ENCODE measurements at regions not wholly inside any gene's neighbourhood (a gene's known extent, or its start where the extent isn't known, plus 50 kb on each side); places are given as distances from the start of the nearest gene placed in this dataset.
A peak's percentile ranks its signal among the peaks of the same experiment; 100 is the strongest.
"Not testable (repeated sequence)": the region's sequence is repeated elsewhere in the genome, so short reads cannot be mapped to it uniquely, and the experiment has no call there.

DNA sequence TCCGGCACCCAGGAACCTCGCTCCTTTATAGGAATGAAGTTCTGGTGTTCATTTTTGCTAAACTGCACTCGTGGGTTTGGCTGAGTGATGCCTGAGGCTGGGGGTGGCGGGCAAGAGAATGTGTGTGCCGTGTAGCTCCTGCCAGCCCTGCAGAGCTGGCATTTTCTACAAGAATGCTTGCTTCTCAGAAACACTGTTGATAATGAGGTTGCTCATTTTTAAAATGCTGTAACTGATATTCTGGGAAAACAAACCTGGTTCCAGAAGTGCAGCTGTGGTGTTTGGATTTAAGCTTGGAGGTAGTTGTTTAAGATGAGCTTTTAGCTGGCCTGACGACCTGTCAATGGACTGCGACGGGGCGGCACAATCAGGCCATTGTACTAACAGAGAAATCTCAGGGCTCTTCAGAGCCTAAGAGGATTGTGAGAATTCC lies 511.9 kb upstream of the TNP1 start:
- peak; percentile 11 for DNase-seq (ENCODE audit: low spot score)

DNA sequence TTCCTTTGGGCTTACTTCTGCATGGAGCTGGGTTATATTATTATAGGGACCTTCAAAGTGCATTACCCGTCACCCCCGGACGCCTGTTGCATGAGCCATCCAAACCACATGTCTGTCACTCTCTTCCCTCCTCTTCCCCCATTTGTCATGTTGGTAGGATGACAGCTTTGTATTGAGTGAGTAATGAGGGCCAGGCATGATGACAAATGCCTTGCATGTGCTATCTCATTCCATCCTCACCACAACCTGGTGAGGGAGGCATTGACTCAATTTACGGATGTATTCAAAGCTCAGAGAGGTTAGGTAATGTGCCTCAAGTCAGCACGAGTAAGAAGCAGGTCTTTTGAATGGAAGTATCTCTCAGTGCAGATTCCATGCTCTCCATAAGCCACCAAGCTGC lies 510.5 kb upstream of the TNP1 start:
- peak; percentile 28 for DNase-seq (ENCODE audit: low spot score)

DNA sequence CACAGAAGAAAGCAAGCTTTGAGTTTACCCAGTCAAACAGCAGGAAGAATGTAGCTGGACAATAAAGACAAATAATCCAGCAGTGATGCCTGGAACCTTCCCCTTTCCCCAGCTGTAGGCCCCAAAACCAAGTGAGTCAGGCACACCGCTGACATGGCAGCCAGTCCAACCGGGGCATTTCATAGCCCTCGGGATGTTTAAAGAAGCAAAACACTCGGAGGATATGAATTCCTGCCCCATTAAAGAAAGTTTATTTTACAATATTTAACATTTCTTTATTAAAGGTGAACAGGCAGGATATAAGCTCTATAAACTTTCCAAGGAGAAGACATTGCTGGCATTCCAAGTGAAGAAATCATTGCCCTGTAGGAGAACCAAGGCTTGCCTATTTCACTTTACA lies 507.6 kb upstream of the TNP1 start:
- DNase-seq (ENCODE audit: low spot score): no peak

DNA sequence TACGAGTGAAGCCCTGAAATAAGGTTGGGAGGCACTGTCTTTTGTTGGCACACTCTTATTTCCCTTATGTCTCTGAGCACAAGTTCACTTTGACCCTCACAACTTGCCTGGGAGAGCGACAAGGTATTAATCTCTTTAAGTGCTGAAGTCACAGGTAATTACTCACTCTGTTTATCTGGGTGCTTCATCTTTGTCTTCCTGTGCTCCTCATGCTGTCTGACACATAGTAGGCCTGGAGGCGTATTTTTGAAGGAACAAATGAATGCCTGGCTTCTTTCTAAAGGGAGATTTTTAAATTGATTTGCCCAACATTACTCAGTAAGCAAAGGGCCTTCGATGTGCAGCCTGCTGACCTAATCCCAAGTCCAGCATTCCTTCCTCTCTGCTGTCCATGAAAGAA lies 507.1 kb upstream of the TNP1 start:
- no peak for DNase-seq (ENCODE audit: low spot score)

DNA sequence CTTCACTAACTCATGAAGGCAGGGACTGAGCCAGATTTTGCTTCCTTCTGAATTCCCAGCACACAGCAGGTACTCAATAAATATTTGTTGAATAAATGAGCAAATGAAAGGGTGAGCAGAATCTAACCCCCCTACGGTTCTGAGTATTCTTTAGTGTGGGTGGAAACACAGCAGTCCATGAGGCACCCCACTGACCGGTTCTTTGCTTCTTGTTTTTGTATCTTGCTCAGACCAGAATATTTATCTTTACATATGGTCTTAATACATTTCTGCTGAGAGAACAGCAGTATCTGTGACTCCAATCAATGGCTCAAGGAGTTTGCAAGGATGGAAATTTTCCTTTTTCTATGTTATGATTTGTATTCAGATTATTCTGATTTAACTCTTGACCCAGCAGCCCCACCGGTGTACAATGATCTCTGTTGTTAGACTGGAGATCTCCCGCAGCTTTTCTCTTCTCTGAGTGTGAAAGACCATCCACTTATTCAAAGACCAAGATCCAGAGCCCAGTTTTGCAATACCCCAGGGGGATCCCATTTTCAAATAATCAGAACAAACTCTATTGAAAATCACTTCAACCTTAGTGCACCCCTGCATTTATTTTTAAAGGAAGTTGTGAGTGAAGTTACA lies 506.5 kb upstream of the TNP1 start:
- no peak for DNase-seq (ENCODE audit: low spot score)

DNA sequence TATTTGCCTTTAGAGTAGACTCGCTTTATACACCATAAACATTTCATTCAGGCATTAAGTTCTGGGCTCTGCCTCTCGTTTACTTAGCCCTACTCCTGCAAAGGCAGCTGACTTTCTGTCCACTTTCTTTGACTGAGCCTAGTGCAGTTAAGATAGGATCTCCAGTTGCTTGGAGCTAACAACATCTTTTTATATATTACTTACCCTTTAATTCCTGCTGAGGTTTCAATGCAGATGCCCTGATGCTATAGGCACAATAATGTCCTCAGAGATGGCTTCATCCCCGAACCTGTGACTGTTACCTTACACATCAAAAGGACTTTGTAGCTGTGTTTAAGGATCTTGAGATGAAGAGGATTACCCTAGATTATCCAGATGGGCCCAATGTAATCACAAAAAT lies 505.8 kb upstream of the TNP1 start:
- DNase-seq (ENCODE audit: low spot score): no peak

DNA sequence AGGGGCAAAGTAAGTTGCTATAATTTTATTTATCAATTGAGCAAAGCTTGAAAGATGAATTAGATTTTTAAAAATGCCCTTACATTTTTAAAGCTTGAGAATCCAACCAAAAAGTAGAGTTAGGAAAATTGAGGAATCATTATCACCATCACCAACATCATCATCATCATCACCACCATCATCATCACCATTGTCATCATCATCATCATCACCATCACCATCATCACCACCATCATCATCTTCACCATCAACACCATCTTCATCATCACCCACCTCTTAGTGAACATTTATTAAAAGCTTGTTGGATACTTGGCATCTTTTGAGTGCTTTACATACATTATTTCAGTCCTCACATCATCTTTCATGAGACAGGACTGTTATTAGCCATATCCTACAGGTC lies 504.4 kb upstream of the TNP1 start:
- DNase-seq (ENCODE audit: low spot score): no peak

DNA sequence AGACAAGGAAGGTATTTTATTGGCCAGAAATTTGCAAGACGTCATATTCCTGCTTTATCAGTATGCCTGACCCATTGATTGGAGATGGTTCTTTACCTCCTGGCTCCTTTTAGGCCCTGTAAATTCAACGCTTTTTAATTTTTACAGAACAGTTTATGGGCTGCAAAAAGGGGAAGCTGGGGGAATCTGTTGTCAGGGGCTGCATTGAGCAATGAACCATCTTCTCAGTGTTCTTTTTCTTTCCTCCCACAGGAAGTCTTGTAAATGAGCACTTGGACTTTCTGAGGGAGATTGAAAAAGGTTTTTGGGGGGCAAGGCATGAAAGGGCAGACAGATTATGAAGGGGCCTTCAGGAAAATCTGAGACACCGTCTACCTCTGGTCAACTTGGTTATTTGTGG lies 503.6 kb upstream of the TNP1 start:
- no peak for DNase-seq (ENCODE audit: low spot score)

DNA sequence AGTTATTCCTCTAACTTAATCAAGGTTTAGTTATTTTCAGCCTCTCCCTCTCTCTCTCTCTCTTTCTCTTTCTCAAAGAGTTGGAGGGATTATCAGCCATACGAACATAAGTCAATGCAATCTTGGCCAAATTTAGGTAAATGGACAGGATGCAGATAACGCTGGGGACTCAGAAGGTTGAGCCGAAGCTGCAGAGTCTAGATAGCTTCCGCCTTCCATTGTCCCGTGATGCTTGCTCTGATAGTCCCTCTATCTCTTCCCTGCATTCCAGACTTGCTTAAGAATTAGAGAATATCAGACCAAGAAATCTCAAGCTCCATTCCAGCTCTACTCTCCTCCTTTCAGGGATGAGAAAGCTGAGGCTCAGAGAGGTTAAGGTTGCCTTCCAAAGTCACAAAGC lies 502.8 kb upstream of the TNP1 start:
- DNase-seq (ENCODE audit: low spot score): no peak

DNA sequence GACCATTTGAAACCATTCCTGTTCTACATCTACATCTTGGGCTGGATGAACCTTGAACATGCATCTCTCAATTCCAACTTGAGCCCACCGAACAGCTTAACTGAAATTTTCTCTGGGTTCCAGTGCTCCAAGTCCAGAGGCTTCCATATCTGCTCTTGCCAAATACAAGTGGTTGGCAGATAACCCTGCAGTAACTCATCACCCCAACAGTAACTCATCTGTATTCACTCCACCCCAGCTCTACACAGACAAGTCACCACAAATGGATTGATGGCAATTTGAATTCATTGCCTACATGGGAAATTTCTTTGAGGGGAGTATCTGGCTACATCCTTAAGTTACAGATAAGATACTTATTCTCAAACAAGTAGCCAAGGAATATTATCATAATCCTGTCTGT lies 502.4 kb upstream of the TNP1 start:
- no peak for DNase-seq (ENCODE audit: low spot score)

DNA sequence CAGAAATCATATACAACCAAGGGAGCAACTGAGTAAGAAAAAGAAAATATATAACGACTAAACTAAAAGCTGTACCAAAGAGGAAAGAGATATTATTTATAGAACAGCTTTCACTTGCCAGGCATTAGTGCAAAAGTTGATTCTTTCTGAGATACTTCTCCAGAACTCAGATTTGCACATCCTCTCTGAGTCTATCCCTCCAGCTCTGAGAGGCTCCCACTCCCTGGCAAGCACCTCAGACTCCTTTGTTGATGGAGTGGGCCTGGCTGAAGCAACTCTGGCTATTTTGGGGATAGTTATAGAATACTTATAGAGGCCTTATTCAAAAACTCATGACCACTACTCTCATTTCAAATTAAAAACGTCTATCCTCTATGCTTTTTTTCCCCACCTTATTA lies 501.6 kb upstream of the TNP1 start:
- peak; percentile 22 for DNase-seq (ENCODE audit: low spot score)

DNA sequence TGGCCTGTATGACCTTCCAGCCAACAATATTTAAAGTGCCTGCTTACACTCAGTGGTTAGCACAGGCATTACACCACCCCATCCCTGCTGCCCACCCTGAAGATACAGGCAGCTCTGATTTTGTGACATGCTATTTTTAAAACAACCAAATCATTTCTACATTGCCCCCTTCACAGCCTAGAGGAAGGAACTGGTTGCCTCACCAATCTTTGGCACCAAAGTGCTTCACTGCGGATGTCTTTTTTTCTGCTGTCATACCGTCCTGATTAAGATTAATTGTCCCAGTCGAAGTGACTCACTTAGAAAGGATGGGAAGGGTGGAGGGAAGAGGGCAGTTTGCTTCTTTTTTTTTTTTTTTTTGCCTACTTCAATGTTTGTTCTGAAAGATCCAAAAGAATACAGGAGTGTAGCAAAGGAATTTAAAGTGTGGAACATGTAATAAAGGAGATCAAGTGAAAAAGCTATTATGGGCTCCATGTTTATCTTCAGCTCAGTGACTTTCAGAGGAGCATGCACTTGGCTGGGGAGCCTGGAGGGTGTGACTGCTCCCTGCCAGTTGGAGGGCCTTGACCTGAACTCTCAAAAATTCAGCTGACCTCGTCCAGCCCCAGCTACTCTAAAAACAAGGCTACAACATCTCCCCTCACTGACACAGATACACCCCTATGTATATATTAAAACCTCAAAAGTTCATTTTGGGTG lies 501.1 kb upstream of the TNP1 start:
- peak; percentile 88 for DNase-seq (ENCODE audit: low spot score)

DNA sequence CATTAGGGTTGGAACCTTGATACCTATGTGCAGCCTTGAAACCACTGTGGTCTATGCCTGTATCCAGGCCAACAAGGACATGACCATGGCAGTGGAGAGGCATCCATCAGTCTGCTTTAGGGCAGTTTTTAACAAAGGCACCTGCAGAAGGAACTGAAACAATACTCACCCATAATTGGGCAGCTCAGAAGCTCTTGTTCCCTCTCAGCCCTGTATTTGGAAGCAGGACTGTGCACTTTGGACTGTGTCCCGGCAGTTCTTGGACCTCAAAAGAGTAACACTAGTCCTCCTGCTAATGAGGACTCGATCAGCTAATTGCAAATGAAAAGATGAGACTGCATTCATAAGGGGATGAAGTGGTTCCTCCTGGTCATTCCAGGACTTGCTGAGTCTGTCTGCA lies 500.2 kb upstream of the TNP1 start:
- no peak for DNase-seq (ENCODE audit: low spot score)

DNA sequence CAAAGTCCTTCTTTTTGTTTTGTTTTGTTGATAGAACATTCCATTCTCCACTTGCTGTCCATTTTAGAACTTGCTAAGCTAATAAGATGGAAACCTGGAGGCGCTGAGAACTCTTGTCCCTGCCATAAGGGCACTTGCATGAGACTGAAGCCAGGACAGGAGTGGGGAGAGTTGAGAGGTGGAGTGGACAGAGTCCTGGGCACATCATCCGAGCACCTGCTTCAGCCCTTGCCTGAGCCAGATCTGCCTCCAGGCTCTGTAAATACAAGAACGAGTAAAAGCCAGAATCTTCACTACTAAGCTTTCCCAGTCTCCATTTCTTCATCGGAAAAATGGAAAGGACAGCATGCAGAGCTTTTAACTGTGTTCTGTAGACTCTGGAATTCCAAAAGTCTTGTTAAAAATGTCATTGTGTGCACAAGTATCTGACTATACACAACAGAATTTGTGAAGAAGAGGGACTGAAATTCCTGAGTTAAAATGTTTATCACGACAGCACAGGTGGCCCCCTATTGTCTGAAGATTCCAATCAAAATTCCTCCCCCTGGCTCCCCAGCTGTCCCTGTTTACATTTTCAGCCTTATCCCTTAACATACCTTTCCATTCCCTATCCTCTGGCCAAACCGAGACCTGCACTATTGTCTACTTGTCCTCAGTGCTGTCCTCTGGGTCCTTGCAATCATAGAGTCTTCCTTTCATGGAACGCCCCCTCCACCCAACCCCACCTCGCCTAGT lies 498.2 kb upstream of the TNP1 start:
- DNase-seq (ENCODE audit: low spot score): no peak

DNA sequence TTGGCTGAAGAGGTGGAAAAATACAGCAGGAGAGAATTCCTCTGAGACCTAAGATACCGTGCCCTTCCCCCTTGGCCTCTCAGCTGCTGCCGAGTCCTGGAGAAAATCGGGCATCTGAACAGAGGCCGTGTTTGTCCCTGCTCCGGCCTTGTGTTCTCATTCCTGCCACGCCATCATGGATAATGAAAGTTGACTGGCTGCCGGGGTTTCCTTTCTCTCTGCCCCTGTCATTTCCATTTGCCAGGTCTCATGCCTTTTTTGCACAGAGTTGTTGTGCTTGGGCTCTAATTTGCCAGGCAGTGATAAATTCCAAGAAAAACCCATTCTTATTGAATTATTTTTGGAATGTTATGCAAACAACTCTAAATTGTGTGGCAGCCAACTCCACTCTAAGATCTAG lies 496.9 kb upstream of the TNP1 start:
- peak; percentile 51 for DNase-seq (ENCODE audit: low spot score)

DNA sequence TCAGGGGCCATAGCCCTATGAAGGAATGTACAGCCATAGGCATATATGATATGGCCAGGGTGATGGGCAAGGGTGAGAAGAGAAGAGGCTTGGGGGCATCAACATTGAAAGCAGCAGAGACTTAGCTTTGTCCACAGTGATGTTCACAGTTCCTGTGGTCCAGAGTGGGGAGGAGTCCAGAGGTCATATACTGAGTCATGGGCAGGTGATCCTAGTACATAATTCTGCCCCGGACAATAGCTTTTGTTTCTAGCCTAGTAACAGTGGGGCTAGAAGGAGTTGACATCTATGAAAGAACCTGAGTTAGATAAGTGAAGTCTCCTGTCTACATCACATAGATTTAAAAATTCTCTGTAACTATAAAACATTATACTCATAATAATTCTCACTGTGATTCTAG lies 496.3 kb upstream of the TNP1 start:
- no peak for DNase-seq (ENCODE audit: low spot score)

DNA sequence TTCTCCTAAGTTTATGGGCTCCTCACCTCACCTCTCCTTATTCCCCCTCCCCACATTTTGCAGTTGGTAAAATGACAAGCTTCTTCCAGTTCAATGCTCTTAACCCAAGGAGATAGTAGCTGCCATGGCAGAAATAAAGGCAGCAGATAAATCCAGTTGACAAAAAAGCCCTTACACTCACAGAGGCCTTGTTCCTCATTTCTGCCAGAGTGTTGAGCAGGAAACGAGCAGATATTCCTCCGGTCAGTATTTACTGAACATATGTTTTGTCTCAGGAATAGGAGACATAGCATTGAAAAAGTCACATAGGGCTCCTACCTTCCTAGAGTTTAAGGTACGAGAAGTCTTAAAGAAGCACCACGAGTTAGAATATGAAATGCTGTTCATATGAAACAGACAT lies 493.7 kb upstream of the TNP1 start:
- DNase-seq (ENCODE audit: low spot score): no peak

DNA sequence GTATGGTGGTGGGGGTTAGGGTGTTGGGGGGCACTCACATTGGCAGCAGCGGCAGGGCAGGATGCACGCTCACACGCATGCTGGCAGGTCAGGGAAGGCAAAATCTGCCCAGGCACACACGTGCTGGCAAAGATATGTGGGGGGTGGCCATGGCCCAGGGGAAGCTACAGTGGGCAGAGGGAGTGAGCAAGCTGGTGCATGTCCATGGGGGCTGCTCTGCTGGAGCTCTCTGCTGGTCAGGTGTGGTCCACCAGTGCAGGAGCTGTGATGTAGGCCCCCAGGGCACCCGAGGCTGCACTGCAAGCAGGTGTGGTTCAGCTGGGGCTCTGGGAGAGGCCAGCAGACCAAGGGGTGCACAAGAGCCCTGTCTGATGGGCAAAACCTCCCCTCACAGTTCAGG lies 491.5 kb upstream of the TNP1 start:
- no peak for DNase-seq (ENCODE audit: low spot score)

DNA sequence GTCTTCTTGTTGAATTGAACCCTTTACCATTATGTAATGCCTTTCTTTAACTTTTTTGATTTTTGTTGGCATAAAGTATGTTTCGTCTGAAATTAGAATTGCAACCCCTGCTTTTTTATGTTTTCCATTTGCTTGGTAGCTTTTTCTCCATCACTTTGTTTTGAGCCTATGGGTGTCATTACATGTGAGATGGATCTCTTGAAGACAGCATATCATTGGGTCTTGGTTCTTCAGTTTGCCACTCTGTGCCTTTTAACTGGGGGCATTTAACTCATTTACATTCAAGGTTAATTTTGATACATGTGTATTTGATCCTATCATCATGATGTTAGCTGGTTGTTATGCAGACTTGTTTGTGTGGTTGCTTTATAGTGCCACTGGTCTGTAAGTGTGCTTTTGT lies 489.4 kb upstream of the TNP1 start:
- no peak for DNase-seq (ENCODE audit: low spot score)

DNA sequence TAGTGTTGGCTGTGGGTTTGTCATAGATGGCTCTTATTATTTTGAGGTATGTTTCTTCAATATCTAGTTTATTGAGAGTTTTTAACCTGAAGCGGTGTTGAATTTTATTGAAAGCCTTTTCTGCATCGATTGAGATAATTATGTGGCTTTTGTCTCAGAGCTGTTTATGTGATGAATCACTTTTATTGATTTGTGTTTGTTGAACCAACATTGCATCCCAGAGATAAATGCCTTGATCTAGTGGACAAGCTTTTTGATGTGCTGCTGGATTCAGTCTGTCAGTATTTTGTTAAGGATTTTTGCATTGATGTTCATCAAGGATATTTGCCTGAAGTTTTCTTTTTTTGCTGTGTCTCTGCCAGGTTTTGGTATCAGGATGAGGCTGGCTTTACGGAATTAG lies 487.8 kb upstream of the TNP1 start:
- DNase-seq (ENCODE audit: low spot score): not testable (repeated sequence)

DNA sequence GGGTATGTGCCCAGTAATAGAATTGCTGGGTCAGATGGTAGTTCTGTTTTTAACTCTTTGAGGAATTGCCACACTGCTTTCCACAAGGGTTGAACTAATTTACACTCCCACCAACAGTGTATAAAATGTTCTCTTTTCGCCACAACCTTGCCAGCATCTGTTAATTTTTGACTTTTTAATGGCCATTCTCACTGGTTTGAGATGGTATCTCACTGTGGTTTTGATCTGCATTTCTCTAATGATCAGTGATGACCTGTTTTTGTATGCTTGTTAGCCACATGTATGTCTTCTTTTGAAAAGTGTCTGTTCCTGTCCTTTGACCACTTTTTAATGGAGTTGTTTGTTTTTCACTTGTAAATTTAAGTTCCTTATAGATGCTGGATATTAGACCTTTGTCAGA lies 486.2 kb upstream of the TNP1 start:
- not testable (repeated sequence) for DNase-seq (ENCODE audit: low spot score)

DNA sequence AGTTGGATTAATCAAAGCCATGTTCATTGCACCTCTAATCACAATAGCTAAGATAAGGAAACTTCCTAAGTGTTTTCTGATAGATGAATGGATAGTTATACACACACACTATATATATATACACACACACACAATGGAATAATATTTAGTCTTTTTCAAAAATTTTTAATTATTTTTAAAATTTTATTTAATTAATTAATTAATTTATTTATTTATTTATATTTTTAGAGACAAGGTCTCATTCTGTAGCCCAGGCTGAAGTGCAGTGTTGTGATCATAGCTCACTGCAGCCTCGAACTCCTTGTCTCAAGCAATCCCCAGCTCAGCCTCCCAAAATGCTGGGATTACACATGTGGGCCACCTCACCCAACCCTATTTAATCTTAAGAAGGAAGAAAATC lies 481.0 kb upstream of the TNP1 start:
- no peak for DNase-seq (ENCODE audit: low spot score)

DNA sequence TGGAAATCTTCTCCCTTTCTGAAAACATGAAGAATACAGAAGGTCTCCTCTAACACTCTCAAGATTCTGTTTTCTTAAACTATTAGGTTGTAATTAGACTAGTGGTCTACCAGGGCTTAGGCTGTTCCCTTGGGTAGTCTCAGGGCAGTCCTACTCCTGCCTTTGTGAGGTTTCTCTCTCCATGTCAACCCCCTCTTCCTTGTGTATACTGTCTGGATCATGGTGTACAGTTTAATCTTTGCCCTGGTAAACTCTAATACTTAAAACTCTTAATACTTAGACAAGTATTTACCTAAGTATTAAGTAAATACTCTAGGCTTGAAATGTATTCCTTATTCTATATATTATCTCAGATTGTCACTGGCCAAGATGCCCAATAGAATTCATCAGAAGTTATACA lies 480.3 kb upstream of the TNP1 start:
- DNase-seq (ENCODE audit: low spot score): no peak

DNA sequence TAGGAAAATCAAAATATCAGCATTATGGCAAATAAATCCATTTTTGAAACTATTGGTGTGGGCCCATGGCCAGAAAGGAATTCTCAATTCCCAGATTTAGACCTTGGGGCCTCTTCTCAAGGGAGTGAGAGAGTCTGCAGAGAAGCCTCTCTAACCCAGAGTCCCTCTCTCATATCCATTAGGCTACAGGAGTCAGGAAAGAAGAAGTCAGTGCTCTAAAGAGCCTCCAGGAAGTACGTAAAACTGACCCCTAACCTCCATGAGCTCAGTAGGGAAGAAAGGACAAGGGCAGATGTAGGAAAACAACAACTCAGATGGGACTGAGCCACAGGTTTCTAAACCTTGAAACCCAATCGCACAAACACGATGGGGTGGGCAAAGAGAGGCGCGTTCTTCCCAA lies 479.9 kb upstream of the TNP1 start:
- DNase-seq (ENCODE audit: low spot score): no peak

All from AG20443 (cell line).